HepG2 (cell line): ENCODE measurements at regions not wholly inside any gene's neighbourhood (a gene's known extent, or its start where the extent isn't known, plus 50 kb on each side); places are given as distances from the start of the nearest gene placed in this dataset.
A peak's percentile ranks its signal among the peaks of the same experiment; 100 is the strongest.

ENCODE experiments used
- ATF7-NPFF ChIP-seq: sonication (generic); formaldehyde crosslinking; IDR thresholded peaks from 2 replicates; pipeline ENCODE4 v1.8.1; 2023; ENCODE audit warnings: mild to moderate bottlenecking, low read depth, missing genetic modification reagents, moderate library complexity
- CBX5 ChIP-seq: sonication (generic); formaldehyde crosslinking; IDR thresholded peaks from 2 replicates; pipeline ENCODE4 v1.4.0; 2020; ENCODE audit warnings: missing genetic modification reagents, borderline replicate concordance
- CC2D1A ChIP-seq: sonication (generic); formaldehyde crosslinking; IDR thresholded peaks from 2 replicates; pipeline ENCODE4 v1.8.1; 2023; ENCODE audit warnings: mild to moderate bottlenecking, missing genetic modification reagents
- CREB1 ChIP-seq, 2 experiments: fragments of 450-650 bp in 1 of 2; IDR thresholded peaks; 2 replicates each; pipeline ENCODE4 v1.6.1; 2016 to 2017; ENCODE audit warnings: control low read depth in 1 of 2, mild to moderate bottlenecking in 1 of 2, missing compliant biosample characterization in 1 of 2, missing genetic modification characterization in 1 of 2
- ERF ChIP-seq: IDR thresholded peaks from 2 replicates; pipeline ENCODE4 v1.6.1; 2018; ENCODE audit warnings: missing biosample characterization, missing genetic modification reagents
- GFI1 ChIP-seq: sonication (generic); formaldehyde crosslinking; IDR thresholded peaks from 2 replicates; pipeline ENCODE4 v1.5.0; 2020; ENCODE audit warnings: missing genetic modification reagents, mild to moderate bottlenecking, borderline replicate concordance
- HDAC2 ChIP-seq: sonication (generic); formaldehyde crosslinking; IDR thresholded peaks from 2 replicates; pipeline ENCODE4 v1.4.0; 2020; ENCODE audit warnings: missing genetic modification reagents
- HNRNPH1 ChIP-seq: fragments of 200-400 bp; formaldehyde crosslinking; optimal IDR thresholded peaks from 2 replicates; pipeline ENCODE3; 2017; ENCODE audit warnings: mild to moderate bottlenecking, low read depth, low read length
- MEIS1 ChIP-seq: sonication (generic); formaldehyde crosslinking; IDR thresholded peaks from 2 replicates; pipeline ENCODE4 v1.9.0; 2021; ENCODE audit warnings: mild to moderate bottlenecking, missing genetic modification reagents, moderate library complexity, borderline replicate concordance
- MLLT10 ChIP-seq: sonication (generic); formaldehyde crosslinking; IDR thresholded peaks from 2 replicates; pipeline ENCODE4 v1.4.0; 2020; ENCODE audit warnings: missing genetic modification reagents
- NCOR1 ChIP-seq: fragments of 200-600 bp; sonication (generic); IDR thresholded peaks from 2 replicates; pipeline ENCODE4 v1.7.0; 2017; ENCODE audit warnings: antibody characterized with exemption, low read length, borderline replicate concordance
- NFE2L1 ChIP-seq: sonication (generic); formaldehyde crosslinking; IDR thresholded peaks from 2 replicates; pipeline ENCODE4 v1.4.0; 2020; ENCODE audit warnings: missing genetic modification reagents, mild to moderate bottlenecking, borderline replicate concordance
- NR2F2 ChIP-seq: IDR thresholded peaks from 2 replicates; pipeline ENCODE4 v1.6.1; 2012; ENCODE audit warnings: low read depth, inconsistent platforms, borderline replicate concordance
- NR3C1 ChIP-seq: sonication (generic); formaldehyde crosslinking; IDR thresholded peaks from 2 replicates; pipeline ENCODE4 v1.4.0; 2020; ENCODE audit warnings: missing genetic modification reagents
- POGZ ChIP-seq: sonication (generic); formaldehyde crosslinking; IDR thresholded peaks from 2 replicates; pipeline ENCODE4 v1.4.0; 2020; ENCODE audit warnings: mild to moderate bottlenecking, missing genetic modification reagents
- SAP130 ChIP-seq: IDR thresholded peaks from 2 replicates; pipeline ENCODE4 v1.6.1; 2016; ENCODE audit warnings: low read depth
- ZBTB38 ChIP-seq: sonication (generic); formaldehyde crosslinking; IDR thresholded peaks from 2 replicates; pipeline ENCODE4 v1.5.1; 2020; ENCODE audit warnings: mild to moderate bottlenecking, missing genetic modification reagents
- ZFAT ChIP-seq: sonication (generic); formaldehyde crosslinking; conservative IDR thresholded peaks from 2 replicates; pipeline ENCODE4 v1.8.1; 2023; ENCODE audit warnings: missing genetic modification reagents, inconsistent platforms
- ZNF274 ChIP-seq: sonication (generic); formaldehyde crosslinking; IDR thresholded peaks from 2 replicates; pipeline ENCODE4 v1.5.1; 2020; ENCODE audit warnings: mild to moderate bottlenecking, missing genetic modification reagents
- ZNF468 ChIP-seq: sonication (generic); formaldehyde crosslinking; IDR thresholded peaks from 2 replicates; pipeline ENCODE4 v1.8.0; 2022; ENCODE audit warnings: mild to moderate bottlenecking, moderate library complexity, missing genetic modification reagents
- ZNF569 ChIP-seq: sonication (generic); formaldehyde crosslinking; IDR thresholded peaks from 2 replicates; pipeline ENCODE4 v1.5.0; 2020; ENCODE audit warnings: mild to moderate bottlenecking, missing genetic modification reagents, moderate library complexity, borderline replicate concordance
- ZSCAN21 ChIP-seq: sonication (generic); formaldehyde crosslinking; IDR thresholded peaks from 2 replicates; pipeline ENCODE4 v1.8.0; 2022; ENCODE audit warnings: mild to moderate bottlenecking, missing genetic modification reagents, moderate library complexity, borderline replicate concordance
- TF ChIP-seq, protein P1 (sequence below): sonication (generic); formaldehyde crosslinking; IDR thresholded peaks from 2 replicates; pipeline ENCODE4 v1.4.0; 2020; ENCODE audit warnings: missing genetic modification reagents
- TF ChIP-seq, protein P2 (sequence below): sonication (generic); formaldehyde crosslinking; IDR thresholded peaks from 2 replicates; pipeline ENCODE4 v1.5.0; 2020; ENCODE audit warnings: missing genetic modification reagents, mild to moderate bottlenecking, borderline replicate concordance
- TF ChIP-seq, protein P3 (sequence below): sonication (generic); formaldehyde crosslinking; conservative IDR thresholded peaks from 2 replicates; pipeline ENCODE4 v1.4.0; 2020; ENCODE audit warnings: missing genetic modification reagents
- TF ChIP-seq, protein P4 (sequence below): sonication (generic); formaldehyde crosslinking; IDR thresholded peaks from 2 replicates; pipeline ENCODE4 v1.5.0; 2020; ENCODE audit warnings: mild to moderate bottlenecking, missing genetic modification reagents, borderline replicate concordance

DNA sequence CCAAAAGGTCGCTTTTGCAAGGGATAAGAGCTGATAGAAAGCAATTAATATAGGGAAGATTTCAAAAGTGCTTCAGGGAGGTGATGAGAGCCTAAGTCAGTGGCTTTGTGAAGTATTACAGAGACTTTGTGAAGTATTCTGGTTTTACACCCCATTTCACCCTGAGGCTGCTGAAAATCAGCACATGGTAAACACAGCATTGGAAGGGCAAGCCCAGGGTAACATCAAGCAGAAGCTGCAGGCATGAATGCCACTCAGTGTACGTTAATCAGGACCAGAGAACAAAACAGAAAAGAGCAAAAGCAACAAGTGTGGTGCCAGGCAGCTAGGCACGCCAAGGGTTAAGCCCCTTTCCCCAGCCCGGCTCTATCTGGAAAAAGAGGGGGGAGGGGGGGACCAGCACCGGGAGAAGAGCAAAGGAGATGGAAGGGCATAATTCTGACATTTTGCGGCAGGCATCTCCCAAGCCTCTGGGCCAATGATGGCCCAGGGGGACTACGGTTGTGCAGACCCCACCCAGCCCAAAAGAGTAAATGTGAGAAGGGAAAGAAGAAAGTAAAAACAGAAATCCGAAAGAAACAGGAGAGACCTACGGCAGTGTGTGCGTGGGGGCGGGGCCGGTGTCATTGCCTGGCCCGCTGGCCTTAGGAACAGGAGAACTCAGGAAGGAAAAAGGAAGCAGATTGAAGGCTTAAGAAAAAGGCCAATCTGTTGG lies 58.9 kb downstream of the DHRS2 start (continued):
- no peak for TF ChIP-seq GFI1 (CRISPR knock-in tag)
- TF ChIP-seq, protein P1, sequence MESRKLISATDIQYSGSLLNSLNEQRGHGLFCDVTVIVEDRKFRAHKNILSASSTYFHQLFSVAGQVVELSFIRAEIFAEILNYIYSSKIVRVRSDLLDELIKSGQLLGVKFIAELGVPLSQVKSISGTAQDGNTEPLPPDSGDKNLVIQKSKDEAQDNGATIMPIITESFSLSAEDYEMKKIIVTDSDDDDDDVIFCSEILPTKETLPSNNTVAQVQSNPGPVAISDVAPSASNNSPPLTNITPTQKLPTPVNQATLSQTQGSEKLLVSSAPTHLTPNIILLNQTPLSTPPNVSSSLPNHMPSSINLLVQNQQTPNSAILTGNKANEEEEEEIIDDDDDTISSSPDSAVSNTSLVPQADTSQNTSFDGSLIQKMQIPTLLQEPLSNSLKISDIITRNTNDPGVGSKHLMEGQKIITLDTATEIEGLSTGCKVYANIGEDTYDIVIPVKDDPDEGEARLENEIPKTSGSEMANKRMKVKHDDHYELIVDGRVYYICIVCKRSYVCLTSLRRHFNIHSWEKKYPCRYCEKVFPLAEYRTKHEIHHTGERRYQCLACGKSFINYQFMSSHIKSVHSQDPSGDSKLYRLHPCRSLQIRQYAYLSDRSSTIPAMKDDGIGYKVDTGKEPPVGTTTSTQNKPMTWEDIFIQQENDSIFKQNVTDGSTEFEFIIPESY (CRISPR knock-in tag), result no peak
- TF ChIP-seq CREB1 (IDR thresholded peaks at IDR 0.05), result no peak
- TF ChIP-seq CREB1 (CRISPR knock-in tag; IDR thresholded peaks at IDR 0.05), result no peak
- TF ChIP-seq ZFAT (CRISPR knock-in tag), result no peak
- no peak for TF ChIP-seq ZNF569
- TF ChIP-seq MEIS1 (CRISPR knock-in tag), result no peak
- no peak for TF ChIP-seq ZNF468 (CRISPR knock-in tag)
- TF ChIP-seq, protein P2, sequence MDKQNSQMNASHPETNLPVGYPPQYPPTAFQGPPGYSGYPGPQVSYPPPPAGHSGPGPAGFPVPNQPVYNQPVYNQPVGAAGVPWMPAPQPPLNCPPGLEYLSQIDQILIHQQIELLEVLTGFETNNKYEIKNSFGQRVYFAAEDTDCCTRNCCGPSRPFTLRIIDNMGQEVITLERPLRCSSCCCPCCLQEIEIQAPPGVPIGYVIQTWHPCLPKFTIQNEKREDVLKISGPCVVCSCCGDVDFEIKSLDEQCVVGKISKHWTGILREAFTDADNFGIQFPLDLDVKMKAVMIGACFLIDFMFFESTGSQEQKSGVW, result no peak
- no peak for TF ChIP-seq POGZ (CRISPR knock-in tag)
- TF ChIP-seq NCOR1, result no peak
- TF ChIP-seq, protein P3, sequence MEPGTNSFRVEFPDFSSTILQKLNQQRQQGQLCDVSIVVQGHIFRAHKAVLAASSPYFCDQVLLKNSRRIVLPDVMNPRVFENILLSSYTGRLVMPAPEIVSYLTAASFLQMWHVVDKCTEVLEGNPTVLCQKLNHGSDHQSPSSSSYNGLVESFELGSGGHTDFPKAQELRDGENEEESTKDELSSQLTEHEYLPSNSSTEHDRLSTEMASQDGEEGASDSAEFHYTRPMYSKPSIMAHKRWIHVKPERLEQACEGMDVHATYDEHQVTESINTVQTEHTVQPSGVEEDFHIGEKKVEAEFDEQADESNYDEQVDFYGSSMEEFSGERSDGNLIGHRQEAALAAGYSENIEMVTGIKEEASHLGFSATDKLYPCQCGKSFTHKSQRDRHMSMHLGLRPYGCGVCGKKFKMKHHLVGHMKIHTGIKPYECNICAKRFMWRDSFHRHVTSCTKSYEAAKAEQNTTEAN, result no peak
- TF ChIP-seq ERF (CRISPR knock-in tag), result no peak
- TF ChIP-seq SAP130 (CRISPR knock-in tag), result no peak
- TF ChIP-seq CBX5 (CRISPR knock-in tag), result no peak
- TF ChIP-seq, protein P4, sequence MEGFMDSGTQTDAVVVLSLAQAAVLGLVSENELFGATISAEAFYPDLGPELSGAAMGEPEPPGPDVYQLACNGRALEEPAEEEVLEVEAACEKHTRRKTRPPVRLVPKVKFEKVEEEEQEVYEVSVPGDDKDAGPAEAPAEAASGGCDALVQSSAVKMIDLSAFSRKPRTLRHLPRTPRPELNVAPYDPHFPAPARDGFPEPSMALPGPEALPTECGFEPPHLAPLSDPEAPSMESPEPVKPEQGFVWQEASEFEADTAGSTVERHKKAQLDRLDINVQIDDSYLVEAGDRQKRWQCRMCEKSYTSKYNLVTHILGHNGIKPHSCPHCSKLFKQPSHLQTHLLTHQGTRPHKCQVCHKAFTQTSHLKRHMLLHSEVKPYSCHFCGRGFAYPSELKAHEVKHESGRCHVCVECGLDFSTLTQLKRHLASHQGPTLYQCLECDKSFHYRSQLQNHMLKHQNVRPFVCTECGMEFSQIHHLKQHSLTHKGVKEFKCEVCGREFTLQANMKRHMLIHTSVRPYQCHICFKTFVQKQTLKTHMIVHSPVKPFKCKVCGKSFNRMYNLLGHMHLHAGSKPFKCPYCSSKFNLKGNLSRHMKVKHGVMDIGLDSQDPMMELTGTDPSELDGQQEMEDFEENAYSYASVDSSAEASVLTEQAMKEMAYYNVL, result no peak
- TF ChIP-seq ZBTB38, result no peak
- TF ChIP-seq CC2D1A (CRISPR knock-in tag), result 0 out of 2 replicates have a peak, but pooled peaks have one; percentile 12
- TF ChIP-seq HDAC2 (CRISPR knock-in tag), result no peak
- TF ChIP-seq ZNF274 (CRISPR knock-in tag), result no peak
- TF ChIP-seq NFE2L1 (CRISPR knock-in tag), result no peak
- no peak for TF ChIP-seq ZSCAN21
- no peak for TF ChIP-seq NR2F2
- no peak for TF ChIP-seq MLLT10 (CRISPR knock-in tag)
- TF ChIP-seq ATF7-NPFF (CRISPR knock-in tag), result no peak
- TF ChIP-seq NR3C1, result no peak
- no peak for TF ChIP-seq HNRNPH1
